Retinal pigment epithelial cell (primary cell): ENCODE measurements at regions not wholly inside any gene's neighbourhood (a gene's known extent, or its start where the extent isn't known, plus 50 kb on each side); places are given as distances from the start of the nearest gene placed in this dataset.
"Not testable (repeated sequence)": the region's sequence is repeated elsewhere in the genome, so short reads cannot be mapped to it uniquely, and the experiment has no call there.

Experiments used
- DNase-seq: peaks from one replicate; pipeline ENCODE4 v3.0.0-alpha.2; 2010; ENCODE audit warnings: low read depth
- H3K4me3 ChIP-seq: 2 replicates; pipeline ENCODE4 v1.5.1; 2011; ENCODE audit warnings: mild to moderate bottlenecking, low read length, control low read depth, moderate library complexity
- CTCF ChIP-seq: conservative IDR thresholded peaks from 2 replicates; pipeline ENCODE4 v1.5.1; 2011; ENCODE audit warnings: low read depth, low read length, control low read depth, inconsistent platforms

- no peak overlapping the region for H3K4me3 ChIP-seq
- DNase-seq = no peak
- no peak for TF ChIP-seq CTCF
Observed at GRCh38 chr6:81590314-81590691, 162.2 kb downstream of the TENT5A start.

GRCh38 chr6:81589465-81590313 is 162.8 kb downstream of the TENT5A start:
- no peak overlapping the region for H3K4me3 ChIP-seq
- DNase-seq = no peak
- TF ChIP-seq CTCF = peak; percentile 1

- DNase-seq, H3K4me3 ChIP-seq: not testable (repeated sequence)
Observed at GRCh38 chr6:81585686-81586085, 166.8 kb downstream of the TENT5A start.

- not testable (repeated sequence) for DNase-seq, H3K4me3 ChIP-seq
Observed at GRCh38 chr6:81584156-81584555, 168.3 kb downstream of the TENT5A start.

- H3K4me3 ChIP-seq = no peak overlapping the region
- no peak for DNase-seq
- no peak for TF ChIP-seq CTCF
Observed at GRCh38 chr6:81575442-81575841, 177.0 kb downstream of the TENT5A start.

GRCh38 chr6:81572020-81572419 is 180.5 kb downstream of the TENT5A start:
- no peak for DNase-seq
- no peak overlapping the region for H3K4me3 ChIP-seq
- TF ChIP-seq CTCF = no peak

- H3K4me3 ChIP-seq = no peak overlapping the region
Observed at GRCh38 chr6:81570681-81571080, 181.8 kb downstream of the TENT5A start.

More at GRCh38 chr6:81570681-81571080, 181.8 kb downstream of the TENT5A start:
- TF ChIP-seq CTCF = no peak
- DNase-seq = no peak
